ENCODE measurements at regions not wholly inside any gene's neighbourhood (a gene's known extent, or its start where the extent isn't known, plus 50 kb on each side); places are given as distances from the start of the nearest gene placed in this dataset.

- TF ChIP-seq CTCF (conservative IDR thresholded peaks at IDR 0.05) = no peak
- Mint-ChIP-seq H3K27ac (peak overlapping the region; percentile 75), H3K27me3 (peaks cover 7% of the 10 kb centered on the region), H3K4me1 (ENCODE audit: unreplicated experiment) (peaks cover 20% of the 10 kb centered on the region), H3K36me3 (no peaks in the 10 kb centered on the region), H3K9me3 (no peaks in the 10 kb centered on the region), H3K4me3 (peak overlapping the region; percentile 23)
- no peak for DNase-seq (ENCODE audit: extremely low spot score, unreplicated experiment)
Observed at GRCh38 chr11:110860461-110860860, 148.2 kb upstream of the ARHGAP20 start.

GRCh38 chr11:110859998-110860397 is 147.8 kb upstream of the ARHGAP20 start:
- H3K4me1 Mint-ChIP-seq (ENCODE audit: unreplicated experiment) = peaks cover 20% of the 10 kb centered on the region
- H3K9me3 Mint-ChIP-seq = no peaks in the 10 kb centered on the region
- H3K27me3 Mint-ChIP-seq = peaks cover 4% of the 10 kb centered on the region
- no peak overlapping the region for H3K4me3 Mint-ChIP-seq
- peak overlapping the region; percentile 75 for H3K27ac Mint-ChIP-seq
- TF ChIP-seq CTCF (conservative IDR thresholded peaks at IDR 0.05) = no peak
- no peak for DNase-seq (ENCODE audit: extremely low spot score, unreplicated experiment)
- no peaks in the 10 kb centered on the region for H3K36me3 Mint-ChIP-seq

- Mint-ChIP-seq H3K27ac (no peak overlapping the region), H3K4me1 (ENCODE audit: unreplicated experiment) (peaks cover 22% of the 10 kb centered on the region), H3K9me3 (no peaks in the 10 kb centered on the region), H3K36me3 (no peaks in the 10 kb centered on the region), H3K4me3 (no peak overlapping the region), H3K27me3 (peaks cover 4% of the 10 kb centered on the region)
- TF ChIP-seq CTCF (conservative IDR thresholded peaks at IDR 0.05) = no peak
- no peak for DNase-seq (ENCODE audit: extremely low spot score, unreplicated experiment)
Observed at GRCh38 chr11:110859240-110859840, 147.1 kb upstream of the ARHGAP20 start.

- H3K27me3 Mint-ChIP-seq = peaks cover 4% of the 10 kb centered on the region
- DNase-seq (ENCODE audit: extremely low spot score, unreplicated experiment) = no peak
- no peak for TF ChIP-seq CTCF (conservative IDR thresholded peaks at IDR 0.05)
- no peak overlapping the region for H3K4me3 Mint-ChIP-seq
- H3K4me1 Mint-ChIP-seq (ENCODE audit: unreplicated experiment) = peaks cover 22% of the 10 kb centered on the region
- no peaks in the 10 kb centered on the region for H3K9me3 Mint-ChIP-seq
- H3K27ac Mint-ChIP-seq = no peak overlapping the region
- no peaks in the 10 kb centered on the region for H3K36me3 Mint-ChIP-seq
Observed at GRCh38 chr11:110858547-110858921, 146.3 kb upstream of the ARHGAP20 start.

- TF ChIP-seq CTCF (conservative IDR thresholded peaks at IDR 0.05) = no peak
- Mint-ChIP-seq H3K4me1 (ENCODE audit: unreplicated experiment) (peaks cover 22% of the 10 kb centered on the region), H3K27me3 (peaks cover 4% of the 10 kb centered on the region), H3K9me3 (no peaks in the 10 kb centered on the region), H3K27ac (no peak overlapping the region), H3K36me3 (no peaks in the 10 kb centered on the region), H3K4me3 (no peak overlapping the region)
- no peak for DNase-seq (ENCODE audit: extremely low spot score, unreplicated experiment)
Observed at GRCh38 chr11:110857892-110858546, 145.8 kb upstream of the ARHGAP20 start.

Data from type B pancreatic cell (in vitro differentiated cells).